Sigmoid colon (tissue), 6 donors: ENCODE measurements at regions not wholly inside any gene's neighbourhood (a gene's known extent, or its start where the extent isn't known, plus 50 kb on each side); places are given as distances from the start of the nearest gene placed in this dataset.
"Not testable (repeated sequence)": the region's sequence is repeated elsewhere in the genome, so short reads cannot be mapped to it uniquely, and the experiment has no call there.

ENCODE experiments used
- DNase-seq: peaks from one replicate; pipeline ENCODE4 v3.0.0-alpha.2; 2019
- H3K27ac ChIP-seq, 4 donors: fragments of 200-600 bp; sonication (generic); one replicate each; pipeline ENCODE4 v1.5.1; 2016 to 2019; ENCODE audit warnings: mild to moderate bottlenecking in 1 of 4
- H3K27me3 ChIP-seq, 3 donors: fragments of 200-600 bp; sonication (generic); one replicate each; pipeline ENCODE4 v1.5.1; 2019; ENCODE audit warnings: mild to moderate bottlenecking in 1 of 3
- H3K36me3 ChIP-seq, 4 donors: fragments of 200-600 bp; sonication (generic); one replicate each; pipeline ENCODE4 v1.5.1; 2016 to 2019
- H3K4me1 ChIP-seq, 4 donors: fragments of 200-600 bp; sonication (generic); one replicate each; pipeline ENCODE4 v1.5.1; 2017 to 2019
- H3K4me3 ChIP-seq, 4 donors: fragments of 200-600 bp; sonication (generic); one replicate each; pipeline ENCODE4 v1.5.1; 2017 to 2019; ENCODE audit warnings: mild to moderate bottlenecking in 2 of 4, moderate library complexity in 1 of 4
- H3K9me3 ChIP-seq, 4 donors: fragments of 200-600 bp in 3 of 4; sonication (generic) in 3 of 4; one replicate each; pipeline versions ENCODE4 v1.5.1 to v1.6.1; 2013 to 2019
- EP300 ChIP-seq, 4 donors: sonication (generic); formaldehyde crosslinking; IDR thresholded peaks; one replicate each; pipeline ENCODE4 v1.6.1; 2017; ENCODE audit warnings: antibody characterized with exemption in 4 of 4
- POLR2A ChIP-seq, 2 donors: fragments of 450-650 bp; IDR thresholded peaks; one replicate each; pipeline ENCODE4 v1.6.1; 2016; ENCODE audit warnings: antibody characterized with exemption in 2 of 2, mild to moderate bottlenecking in 2 of 2, moderate library complexity in 2 of 2
- POLR2AphosphoS5 ChIP-seq, 4 donors: sonication (generic); formaldehyde crosslinking; IDR thresholded peaks; one replicate each; pipeline ENCODE4 v1.6.1; 2017; ENCODE audit warnings: antibody characterized with exemption in 4 of 4
- WGBS, 2 donors: extraction: QIAGEN DNeasy Blood & Tissue Kit; methylation state at CpG; one replicate each; pipeline ENCODE4 v1.1.7; 2013; 5-methylcytosine and 5-hydroxymethylcytosine counted together
- intact Hi-C: fragments of 100-400 bp; cut with DNase I; formaldehyde crosslinking; loops from one replicate; pipeline ENCODE4 v1.15.1; 2023
- TF ChIP-seq, protein P1 (sequence below), 4 experiments: fragments of 450-650 bp in 3 of 4; fragments of 200-600 bp in 1 of 4; IDR thresholded peaks; one replicate each; pipeline ENCODE4 v1.5.1; 2016 to 2019; ENCODE audit warnings: antibody characterized with exemption in 4 of 4, mild to moderate bottlenecking in 3 of 4, moderate library complexity in 2 of 4
- donor health status: healthy with polysubstance abuse.
- donor health status: healthy.

DNA sequence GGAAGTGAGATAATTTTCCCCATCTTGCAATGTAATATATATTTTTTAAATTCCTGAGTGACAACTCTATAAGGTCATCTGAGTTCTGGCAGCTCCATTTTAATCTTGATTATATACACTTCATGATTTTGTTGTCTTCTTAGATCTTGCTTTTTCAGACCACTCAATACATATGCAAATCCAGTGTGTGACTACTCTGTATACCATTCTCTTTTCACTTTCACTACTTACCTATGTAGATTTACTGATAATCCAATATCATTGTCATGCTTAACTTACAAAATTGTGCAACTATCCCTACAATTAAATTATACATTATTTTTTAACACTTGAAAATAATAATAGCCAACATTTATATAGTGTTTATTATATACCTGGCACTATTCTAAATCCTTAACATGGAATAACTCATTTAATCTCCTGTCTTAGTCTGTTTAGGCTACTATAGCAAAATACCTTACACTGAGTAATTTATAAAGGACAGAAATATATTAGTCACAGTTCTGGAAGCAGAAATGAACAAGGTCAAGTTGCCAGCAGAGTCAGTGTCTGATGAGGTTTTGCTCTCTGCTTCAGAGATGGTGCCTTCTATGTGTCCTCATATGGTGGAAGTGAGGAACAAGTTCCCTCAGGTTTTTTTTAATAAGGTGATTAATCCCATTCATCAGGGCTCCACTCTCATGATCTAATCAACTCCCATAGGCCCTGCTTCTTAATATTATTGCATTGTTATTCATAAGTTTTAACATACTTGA is 338.5 kb downstream of the TUSC7 start:
- H3K36me3 ChIP-seq, result no peaks in the 10 kb centered on the region
- no peaks in the 10 kb centered on the region for H3K9me3 ChIP-seq
- no peak overlapping the region for H3K4me3 ChIP-seq
- DNase-seq, result no peak
- no peaks in the 10 kb centered on the region for H3K4me1 ChIP-seq
- H3K27ac ChIP-seq, result no peak overlapping the region
- TF ChIP-seq, protein P1, sequence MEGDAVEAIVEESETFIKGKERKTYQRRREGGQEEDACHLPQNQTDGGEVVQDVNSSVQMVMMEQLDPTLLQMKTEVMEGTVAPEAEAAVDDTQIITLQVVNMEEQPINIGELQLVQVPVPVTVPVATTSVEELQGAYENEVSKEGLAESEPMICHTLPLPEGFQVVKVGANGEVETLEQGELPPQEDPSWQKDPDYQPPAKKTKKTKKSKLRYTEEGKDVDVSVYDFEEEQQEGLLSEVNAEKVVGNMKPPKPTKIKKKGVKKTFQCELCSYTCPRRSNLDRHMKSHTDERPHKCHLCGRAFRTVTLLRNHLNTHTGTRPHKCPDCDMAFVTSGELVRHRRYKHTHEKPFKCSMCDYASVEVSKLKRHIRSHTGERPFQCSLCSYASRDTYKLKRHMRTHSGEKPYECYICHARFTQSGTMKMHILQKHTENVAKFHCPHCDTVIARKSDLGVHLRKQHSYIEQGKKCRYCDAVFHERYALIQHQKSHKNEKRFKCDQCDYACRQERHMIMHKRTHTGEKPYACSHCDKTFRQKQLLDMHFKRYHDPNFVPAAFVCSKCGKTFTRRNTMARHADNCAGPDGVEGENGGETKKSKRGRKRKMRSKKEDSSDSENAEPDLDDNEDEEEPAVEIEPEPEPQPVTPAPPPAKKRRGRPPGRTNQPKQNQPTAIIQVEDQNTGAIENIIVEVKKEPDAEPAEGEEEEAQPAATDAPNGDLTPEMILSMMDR (IDR thresholded peaks at IDR 0.05), result no peak
- intact Hi-C loops, result no loop called here
- no peaks in the 10 kb centered on the region for H3K27me3 ChIP-seq

DNA sequence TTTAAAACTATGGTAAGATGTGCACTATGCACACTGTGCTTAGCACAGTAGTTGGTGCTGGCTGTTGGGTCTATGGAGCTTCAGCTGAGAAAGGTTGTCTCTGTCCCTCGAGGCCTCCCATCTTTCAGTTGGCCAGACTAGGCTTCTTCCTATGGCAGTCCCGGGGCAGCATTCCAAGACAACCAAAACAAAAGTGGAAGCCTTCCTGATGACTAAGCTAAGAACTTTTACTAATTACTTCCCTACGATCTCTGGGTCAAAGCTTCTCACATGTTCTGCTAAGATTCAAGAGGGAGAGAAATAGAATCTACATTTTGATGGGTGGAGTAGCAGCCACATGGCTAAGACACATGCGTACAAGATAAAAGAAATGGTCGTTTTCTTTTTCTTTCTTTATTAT is 342.8 kb downstream of the TUSC7 start:
- Histone ChIP-seq H3K9me3 (no peaks in the 10 kb centered on the region), H3K36me3 (no peaks in the 10 kb centered on the region), H3K4me3 (no peak overlapping the region), H3K27ac (no peak overlapping the region), H3K4me1 (no peaks in the 10 kb centered on the region), H3K27me3 (no peaks in the 10 kb centered on the region)
- intact Hi-C loops, result no loop called here
- 78 to 86% methylated on average over 5 of the region's 5 CpGs for WGBS, 2 donors
- no peak for DNase-seq
- TF ChIP-seq POLR2AphosphoS5 (IDR thresholded peaks at IDR 0.05) (no peak), EP300 (IDR thresholded peaks at IDR 0.05) (no peak), POLR2A (IDR thresholded peaks at IDR 0.05) (no peak)

DNA sequence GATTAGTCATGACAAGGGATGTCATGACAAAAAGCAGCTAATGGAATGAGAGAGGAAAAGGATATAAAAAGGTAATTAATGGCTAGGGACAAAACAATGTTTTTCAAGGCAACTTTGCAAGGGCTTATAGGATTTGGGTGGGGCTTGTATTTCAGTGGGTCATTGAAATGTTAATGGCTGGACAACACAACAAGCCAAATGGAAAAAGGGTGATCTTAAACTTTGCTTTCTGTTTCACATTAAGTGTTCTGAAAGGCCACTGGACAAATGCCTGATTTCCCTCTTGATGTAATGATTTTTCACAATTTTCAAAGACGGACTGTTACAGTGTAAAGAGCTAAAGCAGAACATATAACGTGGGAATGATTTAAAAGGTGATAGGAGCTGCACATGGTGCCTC is 345.0 kb downstream of the TUSC7 start:
- Histone ChIP-seq H3K36me3 (no peaks in the 10 kb centered on the region), H3K27me3 (no peaks in the 10 kb centered on the region), H3K4me1 (no peaks in the 10 kb centered on the region), H3K9me3 (no peaks in the 10 kb centered on the region), H3K27ac (no peak overlapping the region), H3K4me3 (no peak overlapping the region)
- DNase-seq, result no peak
- TF ChIP-seq POLR2A (IDR thresholded peaks at IDR 0.05), result no peak
- TF ChIP-seq, protein P1 (IDR thresholded peaks at IDR 0.05), result no peak
- no peak for TF ChIP-seq EP300 (IDR thresholded peaks at IDR 0.05)
- 76 to 80% methylated on average over 2 of the region's 2 CpGs for WGBS, 2 donors
- intact Hi-C loops, result no loop called here

DNA sequence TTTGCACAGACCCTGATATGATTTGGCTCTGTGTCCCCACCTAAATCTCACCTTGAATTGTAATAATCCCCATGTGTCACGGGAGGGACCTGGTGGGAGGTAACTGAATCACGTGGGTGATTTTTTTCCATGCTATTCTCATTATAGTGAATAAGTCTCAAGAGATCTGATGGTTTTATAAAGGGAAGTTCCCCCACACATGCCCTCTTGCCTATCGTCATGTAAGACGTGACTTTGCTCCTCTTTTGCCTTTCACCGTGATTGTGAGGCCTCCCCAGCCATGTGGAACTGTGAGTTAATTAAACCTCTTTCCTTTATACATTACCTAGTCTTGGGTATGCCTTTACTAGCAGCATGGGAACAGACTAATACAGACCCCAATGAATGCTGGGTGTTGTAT is 347.4 kb downstream of the TUSC7 start:
- intact Hi-C loops, H3K27ac ChIP-seq, H3K36me3 ChIP-seq, H3K27me3 ChIP-seq, DNase-seq, H3K9me3 ChIP-seq, H3K4me1 ChIP-seq, H3K4me3 ChIP-seq: not testable (repeated sequence)
- WGBS, 2 donors, result 76 to 91% methylated on average over 5 of the region's 5 CpGs

DNA sequence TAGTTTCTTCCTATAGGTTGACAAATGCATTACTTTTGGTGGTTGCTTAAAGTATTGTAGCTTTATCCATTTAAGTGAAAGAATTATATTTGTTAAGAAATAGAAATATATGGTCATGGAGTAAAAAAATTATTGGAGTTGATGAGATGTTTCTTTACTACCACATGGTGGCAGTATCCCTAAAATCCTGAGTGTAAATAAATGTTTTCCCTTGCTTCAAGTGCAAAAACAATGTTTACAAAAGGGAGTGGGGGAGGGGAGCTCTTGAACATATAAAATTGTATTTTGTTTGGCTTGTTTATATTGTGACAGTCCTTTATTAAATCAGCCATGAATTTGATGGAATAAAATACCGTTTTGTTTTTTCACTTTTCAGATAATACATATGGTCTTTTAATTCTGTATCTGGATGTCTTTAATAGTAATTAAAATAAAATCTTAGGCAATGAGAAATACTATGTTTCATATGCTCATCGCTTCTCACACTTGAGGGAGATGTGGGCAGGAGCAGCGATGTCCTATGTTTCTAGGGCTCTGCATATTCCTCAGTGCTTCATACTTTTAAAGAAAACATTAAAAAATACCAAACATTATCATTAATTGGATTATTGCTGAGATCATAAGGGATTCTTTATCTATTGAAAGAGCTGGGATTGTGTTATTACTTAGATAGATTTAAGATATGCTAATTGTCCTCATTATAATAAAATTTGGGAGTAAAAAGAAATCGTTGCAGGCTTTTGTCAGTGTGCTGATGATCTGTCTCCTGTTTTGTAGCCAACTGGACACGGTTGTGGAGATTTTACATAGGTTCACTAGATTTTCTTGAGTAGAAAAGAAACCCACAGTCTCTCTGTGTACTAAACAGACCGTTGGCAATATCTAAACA is 349.7 kb downstream of the TUSC7 start:
- H3K9me3 ChIP-seq, result no peaks in the 10 kb centered on the region
- no peaks in the 10 kb centered on the region for H3K27me3 ChIP-seq
- intact Hi-C loops, result no loop called here
- no peak for DNase-seq
- WGBS, 2 donors, result 57 to 59% methylated on average over 6 of the region's 6 CpGs
- TF ChIP-seq, protein P1 (IDR thresholded peaks at IDR 0.05), result peak in 2 of 4 experiments; percentile 14 to 22
- TF ChIP-seq EP300 (IDR thresholded peaks at IDR 0.05) (no peak), POLR2A (IDR thresholded peaks at IDR 0.05) (no peak)
- no peak overlapping the region for H3K27ac ChIP-seq
- no peak overlapping the region for H3K4me3 ChIP-seq
- no peaks in the 10 kb centered on the region for H3K4me1 ChIP-seq
- H3K36me3 ChIP-seq, result no peaks in the 10 kb centered on the region
